H7 (cell line): ENCODE measurements at regions not wholly inside any gene's neighbourhood (a gene's known extent, or its start where the extent isn't known, plus 50 kb on each side); places are given as distances from the start of the nearest gene placed in this dataset.

ENCODE experiments used
- DNase-seq: peaks from one replicate; pipeline ENCODE4 v3.0.0; 2012
- H3K27me3 ChIP-seq: 2 replicates; pipeline ENCODE4 v1.6.0; 2011; ENCODE audit warnings: mild to moderate bottlenecking, low read length; ENCODE audit not compliant: control insufficient read depth, insufficient read depth
- H3K36me3 ChIP-seq: replicated peaks from 2 replicates; pipeline ENCODE4 v1.5.1; 2011; ENCODE audit warnings: low read length; ENCODE audit not compliant: control insufficient read depth, insufficient read depth
- H3K4me3 ChIP-seq: 2 replicates; pipeline ENCODE4 v1.5.1; 2011; ENCODE audit warnings: low read depth, mild to moderate bottlenecking, control low read depth, low read length, moderate library complexity; ENCODE audit not compliant: insufficient read depth

GRCh38 chr3:83601704-83602103 lies 1357.1 kb upstream of the CADM2 start:
- no peaks in the 10 kb centered on the region for H3K36me3 ChIP-seq
- H3K27me3 ChIP-seq = no peaks in the 10 kb centered on the region
- DNase-seq = no peak
- no peak overlapping the region for H3K4me3 ChIP-seq

GRCh38 chr3:83622526-83622925 lies 1336.3 kb upstream of the CADM2 start:
- H3K4me3 ChIP-seq = no peak overlapping the region
- DNase-seq = no peak
- H3K36me3 ChIP-seq = no peaks in the 10 kb centered on the region
- H3K27me3 ChIP-seq = no peaks in the 10 kb centered on the region

- Histone ChIP-seq H3K27me3 (no peaks in the 10 kb centered on the region), H3K4me3 (no peak overlapping the region), H3K36me3 (no peaks in the 10 kb centered on the region)
- DNase-seq = no peak
These were observed 1333.5 kb upstream of the CADM2 start for GRCh38 chr3:83625261-83625660.

- no peak for DNase-seq
- Histone ChIP-seq H3K27me3 (no peaks in the 10 kb centered on the region), H3K4me3 (no peak overlapping the region), H3K36me3 (no peaks in the 10 kb centered on the region)
These were observed 1330.3 kb upstream of the CADM2 start for GRCh38 chr3:83628471-83628870.

- Histone ChIP-seq H3K36me3 (no peaks in the 10 kb centered on the region), H3K4me3 (no peak overlapping the region), H3K27me3 (no peaks in the 10 kb centered on the region)
- no peak for DNase-seq
These were observed 1326.3 kb upstream of the CADM2 start for GRCh38 chr3:83632526-83632925.

GRCh38 chr3:83633758-83634157 lies 1325.0 kb upstream of the CADM2 start:
- DNase-seq = no peak

GRCh38 chr3:83649692-83650091 lies 1309.1 kb upstream of the CADM2 start:
- no peaks in the 10 kb centered on the region for H3K27me3 ChIP-seq
- H3K36me3 ChIP-seq = no peaks in the 10 kb centered on the region
- H3K4me3 ChIP-seq = no peak overlapping the region
- DNase-seq = no peak

More at GRCh38 chr3:83633758-83634157, 1325.0 kb upstream of the CADM2 start:
- Histone ChIP-seq H3K27me3 (no peaks in the 10 kb centered on the region), H3K36me3 (no peaks in the 10 kb centered on the region), H3K4me3 (no peak overlapping the region)

- DNase-seq = no peak
- H3K36me3 ChIP-seq = no peaks in the 10 kb centered on the region
- no peak overlapping the region for H3K4me3 ChIP-seq
- no peaks in the 10 kb centered on the region for H3K27me3 ChIP-seq
These were observed 1303.7 kb upstream of the CADM2 start for GRCh38 chr3:83655083-83655482.

- DNase-seq = no peak
- no peaks in the 10 kb centered on the region for H3K36me3 ChIP-seq
- no peaks in the 10 kb centered on the region for H3K27me3 ChIP-seq
- no peak overlapping the region for H3K4me3 ChIP-seq
These were observed 1296.3 kb upstream of the CADM2 start for GRCh38 chr3:83662381-83662960.

GRCh38 chr3:83670416-83670815 lies 1288.4 kb upstream of the CADM2 start:
- Histone ChIP-seq H3K36me3 (no peaks in the 10 kb centered on the region), H3K4me3 (no peak overlapping the region), H3K27me3 (no peaks in the 10 kb centered on the region)
- no peak for DNase-seq

- DNase-seq = no peak
- Histone ChIP-seq H3K27me3 (no peaks in the 10 kb centered on the region), H3K4me3 (no peak overlapping the region), H3K36me3 (no peaks in the 10 kb centered on the region)
These were observed 1274.7 kb upstream of the CADM2 start for GRCh38 chr3:83683937-83684598.

GRCh38 chr3:83706669-83707068 lies 1252.1 kb upstream of the CADM2 start:
- no peaks in the 10 kb centered on the region for H3K36me3 ChIP-seq
- DNase-seq = no peak
- H3K4me3 ChIP-seq = no peak overlapping the region
- H3K27me3 ChIP-seq = no peaks in the 10 kb centered on the region

GRCh38 chr3:83715307-83715706 lies 1243.5 kb upstream of the CADM2 start:
- Histone ChIP-seq H3K36me3 (no peaks in the 10 kb centered on the region), H3K27me3 (no peaks in the 10 kb centered on the region), H3K4me3 (no peak overlapping the region)
- no peak for DNase-seq

- H3K36me3 ChIP-seq = no peaks in the 10 kb centered on the region; the same call in 1 of the 2 replicates
- H3K4me3 ChIP-seq = no peak overlapping the region
- no peaks in the 10 kb centered on the region for H3K27me3 ChIP-seq
- no peak for DNase-seq
These were observed 1229.2 kb upstream of the CADM2 start for GRCh38 chr3:83729576-83729975.

GRCh38 chr3:83734656-83735055 lies 1224.1 kb upstream of the CADM2 start:
- H3K36me3 ChIP-seq = no peaks in the 10 kb centered on the region
- no peak for DNase-seq
- H3K4me3 ChIP-seq = no peak overlapping the region

More at GRCh38 chr3:83734656-83735055, 1224.1 kb upstream of the CADM2 start:
- no peaks in the 10 kb centered on the region for H3K27me3 ChIP-seq
